ENCODE measurements at regions not wholly inside any gene's neighbourhood (a gene's known extent, or its start where the extent isn't known, plus 50 kb on each side); places are given as distances from the start of the nearest gene placed in this dataset.

- DNase-seq (ENCODE audit: low spot score): no peak
- TF ChIP-seq, protein P1, sequence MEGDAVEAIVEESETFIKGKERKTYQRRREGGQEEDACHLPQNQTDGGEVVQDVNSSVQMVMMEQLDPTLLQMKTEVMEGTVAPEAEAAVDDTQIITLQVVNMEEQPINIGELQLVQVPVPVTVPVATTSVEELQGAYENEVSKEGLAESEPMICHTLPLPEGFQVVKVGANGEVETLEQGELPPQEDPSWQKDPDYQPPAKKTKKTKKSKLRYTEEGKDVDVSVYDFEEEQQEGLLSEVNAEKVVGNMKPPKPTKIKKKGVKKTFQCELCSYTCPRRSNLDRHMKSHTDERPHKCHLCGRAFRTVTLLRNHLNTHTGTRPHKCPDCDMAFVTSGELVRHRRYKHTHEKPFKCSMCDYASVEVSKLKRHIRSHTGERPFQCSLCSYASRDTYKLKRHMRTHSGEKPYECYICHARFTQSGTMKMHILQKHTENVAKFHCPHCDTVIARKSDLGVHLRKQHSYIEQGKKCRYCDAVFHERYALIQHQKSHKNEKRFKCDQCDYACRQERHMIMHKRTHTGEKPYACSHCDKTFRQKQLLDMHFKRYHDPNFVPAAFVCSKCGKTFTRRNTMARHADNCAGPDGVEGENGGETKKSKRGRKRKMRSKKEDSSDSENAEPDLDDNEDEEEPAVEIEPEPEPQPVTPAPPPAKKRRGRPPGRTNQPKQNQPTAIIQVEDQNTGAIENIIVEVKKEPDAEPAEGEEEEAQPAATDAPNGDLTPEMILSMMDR (IDR thresholded peaks at IDR 0.05): no peak
- Histone ChIP-seq H3K4me3 (no peak overlapping the region), H3K27ac (no peak overlapping the region)
These were observed 210.6 kb upstream of the KLF3 start for GRCh38 chr4:38453253-38453881.

- Histone ChIP-seq H3K4me3 (no peak overlapping the region), H3K27ac (no peak overlapping the region)
- no peak for DNase-seq (ENCODE audit: low spot score)
- TF ChIP-seq, protein P1 (IDR thresholded peaks at IDR 0.05): no peak
These were observed 209.7 kb upstream of the KLF3 start for GRCh38 chr4:38454284-38454683.

- no peak for DNase-seq (ENCODE audit: low spot score)
- no peak overlapping the region for H3K27ac ChIP-seq
- no peak overlapping the region for H3K4me3 ChIP-seq
- TF ChIP-seq, protein P1 (IDR thresholded peaks at IDR 0.05): no peak
These were observed 208.7 kb upstream of the KLF3 start for GRCh38 chr4:38455092-38455862.

GRCh38 chr4:38456096-38456495, 207.9 kb upstream of the KLF3 start:
- Histone ChIP-seq H3K27ac (no peak overlapping the region), H3K4me3 (no peak overlapping the region)
- no peak for DNase-seq (ENCODE audit: low spot score)
- TF ChIP-seq, protein P1 (IDR thresholded peaks at IDR 0.05): no peak

- Histone ChIP-seq H3K4me3 (no peak overlapping the region), H3K27ac (no peak overlapping the region)
- DNase-seq (ENCODE audit: low spot score): no peak
- TF ChIP-seq, protein P1 (IDR thresholded peaks at IDR 0.05): no peak
These were observed 202.7 kb upstream of the KLF3 start for GRCh38 chr4:38461342-38461741.

DNA sequence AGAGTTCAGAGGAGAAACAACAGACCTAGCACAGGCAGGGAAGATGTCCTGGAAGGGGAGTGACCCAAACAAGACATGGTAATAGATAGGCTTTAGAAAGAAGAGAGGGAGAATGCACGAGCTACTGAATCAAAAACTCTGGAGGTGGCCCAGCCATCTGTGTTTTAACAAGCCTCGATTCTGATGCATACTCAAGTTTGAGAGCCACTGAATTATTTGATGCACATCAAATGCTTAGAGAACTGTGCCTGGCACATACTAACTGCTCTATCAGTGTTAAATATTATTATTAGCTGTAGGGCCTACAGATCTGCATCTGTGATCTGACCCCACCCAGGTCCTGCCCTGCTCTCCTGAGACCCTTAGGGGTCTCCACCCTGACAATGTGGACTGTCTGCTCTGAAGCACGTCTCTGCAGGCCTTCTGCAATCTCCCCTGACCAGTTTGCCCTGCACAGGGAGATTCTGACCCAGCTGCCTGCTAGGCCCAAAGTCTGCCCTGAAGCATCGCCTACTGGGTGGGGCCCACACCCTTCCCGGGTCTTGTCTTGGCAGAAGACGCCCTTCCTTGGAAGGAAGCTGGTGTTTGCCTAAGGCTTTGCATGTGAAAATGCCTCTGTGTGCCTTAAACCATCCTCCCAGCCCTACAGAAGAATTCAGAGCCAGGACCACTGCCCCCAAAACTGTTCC, 201.5 kb upstream of the KLF3 start:
- TF ChIP-seq, protein P1 (IDR thresholded peaks at IDR 0.05): no peak
- Histone ChIP-seq H3K4me3 (no peak overlapping the region), H3K27ac (no peak overlapping the region)
- no peak for DNase-seq (ENCODE audit: low spot score)

Measured in coronary artery (tissue), 2 donors.